ENCODE measurements at regions not wholly inside any gene's neighbourhood (a gene's known extent, or its start where the extent isn't known, plus 50 kb on each side); places are given as distances from the start of the nearest gene placed in this dataset.

- Histone ChIP-seq H3K9me3 (ENCODE audit: low read length) (no peaks in the 10 kb centered on the region), H3K27ac (ENCODE audit: low read length) (no peak overlapping the region), H3K9ac (ENCODE audit: low read length) (no peak overlapping the region), H2AFZ (ENCODE audit: low read depth, low read length) (no peak overlapping the region), H3K9me2 (ENCODE audit: insufficient read depth, low read length) (no peaks in the 10 kb centered on the region), H3K79me2 (replicated peaks; ENCODE audit: insufficient read depth, low read length) (no peaks in the 10 kb centered on the region), H3K4me2 (ENCODE audit: low read length) (no peak overlapping the region), H3K4me3 (ENCODE audit: low read length) (no peak overlapping the region), H3F3A (ENCODE audit: insufficient read depth, low read length, poor library complexity, severe bottlenecking) (no peaks in the 10 kb centered on the region), H3K27me3 (ENCODE audit: insufficient read depth, low read depth, low read length) (no peaks in the 10 kb centered on the region), H4K20me1 (ENCODE audit: insufficient read depth) (no peaks in the 10 kb centered on the region), H3K36me3 (ENCODE audit: insufficient read depth, low read length) (no peaks in the 10 kb centered on the region)
- TF ChIP-seq REST (IDR thresholded peaks at IDR 0.05; ENCODE audit: borderline replicate concordance) (no peak), RAD21 (conservative IDR thresholded peaks at IDR 0.05) (no peak), POLR2AphosphoS5 (IDR thresholded peaks at IDR 0.05) (no peak), SMC3 (conservative IDR thresholded peaks at IDR 0.05; ENCODE audit: poor library complexity) (no peak), MXI1 (conservative IDR thresholded peaks at IDR 0.05; ENCODE audit: poor library complexity, severe bottlenecking) (no peak), TAF1 (IDR thresholded peaks at IDR 0.05; ENCODE audit: low read depth) (no peak), CTCF (IDR thresholded peaks at IDR 0.05; ENCODE audit: poor library complexity, severe bottlenecking) (no peak), EZH2 (IDR thresholded peaks at IDR 0.05; ENCODE audit: borderline replicate concordance, insufficient read depth, low read length, poor library complexity, severe bottlenecking) (no peak), EP300 (conservative IDR thresholded peaks at IDR 0.05; ENCODE audit: poor library complexity, severe bottlenecking) (no peak)
Measured at GRCh38 chr14:41298328-41298690, 308.4 kb upstream of the LRFN5 start.

GRCh38 chr14:41297576-41298327 lies 308.9 kb upstream of the LRFN5 start:
- no peaks in the 10 kb centered on the region for H3F3A ChIP-seq (ENCODE audit: insufficient read depth, low read length, poor library complexity, severe bottlenecking)
- no peak overlapping the region for H3K4me2 ChIP-seq (ENCODE audit: low read length)
- no peaks in the 10 kb centered on the region for H3K9me2 ChIP-seq (ENCODE audit: insufficient read depth, low read length)
- no peak overlapping the region for H3K27ac ChIP-seq (ENCODE audit: low read length)
- H3K36me3 ChIP-seq (ENCODE audit: insufficient read depth, low read length) = no peaks in the 10 kb centered on the region
- no peak overlapping the region for H2AFZ ChIP-seq (ENCODE audit: low read depth, low read length)
- no peak overlapping the region for H3K4me3 ChIP-seq (ENCODE audit: low read length)
- no peak overlapping the region for H3K9ac ChIP-seq (ENCODE audit: low read length)
- H4K20me1 ChIP-seq (ENCODE audit: insufficient read depth) = no peaks in the 10 kb centered on the region
- TF ChIP-seq SMC3 (conservative IDR thresholded peaks at IDR 0.05; ENCODE audit: poor library complexity) = no peak
- no peak for TF ChIP-seq EZH2 (IDR thresholded peaks at IDR 0.05; ENCODE audit: borderline replicate concordance, insufficient read depth, low read length, poor library complexity, severe bottlenecking)
- TF ChIP-seq MXI1 (conservative IDR thresholded peaks at IDR 0.05; ENCODE audit: poor library complexity, severe bottlenecking) = no peak
- no peak for TF ChIP-seq EP300 (conservative IDR thresholded peaks at IDR 0.05; ENCODE audit: poor library complexity, severe bottlenecking)
- no peaks in the 10 kb centered on the region for H3K9me3 ChIP-seq (ENCODE audit: low read length)
- H3K27me3 ChIP-seq (ENCODE audit: insufficient read depth, low read depth, low read length) = no peaks in the 10 kb centered on the region
- no peaks in the 10 kb centered on the region for H3K79me2 ChIP-seq (replicated peaks; ENCODE audit: insufficient read depth, low read length)

All from neural cell (in vitro differentiated cells).